ENCODE measurements at regions not wholly inside any gene's neighbourhood (a gene's known extent, or its start where the extent isn't known, plus 50 kb on each side); places are given as distances from the start of the nearest gene placed in this dataset.
"Not testable (repeated sequence)": the region's sequence is repeated elsewhere in the genome, so short reads cannot be mapped to it uniquely, and the experiment has no call there.

DNA sequence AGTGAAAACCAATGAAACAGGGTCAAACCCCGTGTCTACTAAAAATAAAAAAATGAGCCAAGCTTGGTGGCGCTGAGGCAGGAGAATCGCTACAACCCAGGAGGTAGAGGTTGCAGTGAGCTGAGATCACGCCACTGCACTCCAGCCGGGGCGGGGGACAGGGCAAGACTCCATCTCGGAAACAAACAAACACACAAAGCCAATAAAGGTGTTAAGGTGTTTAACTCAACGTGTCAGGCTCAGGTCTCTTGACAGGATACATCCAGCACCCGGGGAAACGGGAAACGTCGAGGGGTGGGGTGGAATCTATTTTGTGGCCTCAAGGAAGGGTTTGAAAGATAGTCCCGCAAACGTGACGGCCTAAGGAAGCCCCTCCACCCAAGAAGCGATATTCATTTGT, 760.8 kb upstream of the DEFB115 start:
- WGBS (ENCODE audit: insufficient coverage, insufficient read length) = no CpG with 5 or more reads among the region's 16 CpGs
- not testable (repeated sequence) for H3K4me3 ChIP-seq (ENCODE audit: low read length); H3K27ac ChIP-seq (ENCODE audit: low read length); H3K36me3 ChIP-seq (ENCODE audit: control insufficient read depth, insufficient read depth, low read length); H3K4me1 ChIP-seq (ENCODE audit: control insufficient read depth, insufficient read depth, low read length); H3K9me3 ChIP-seq (ENCODE audit: control insufficient read depth, insufficient read depth, low read length); H3K27me3 ChIP-seq (ENCODE audit: control insufficient read depth, insufficient read depth, low read length); DNase-seq (ENCODE audit: low read depth, low spot score)

GRCh38 chr20:30497191-30497590, 760.3 kb upstream of the DEFB115 start:
- H3K4me3 ChIP-seq (ENCODE audit: low read length); H3K4me1 ChIP-seq (ENCODE audit: control insufficient read depth, insufficient read depth, low read length); H3K27me3 ChIP-seq (ENCODE audit: control insufficient read depth, insufficient read depth, low read length); H3K9me3 ChIP-seq (ENCODE audit: control insufficient read depth, insufficient read depth, low read length); H3K36me3 ChIP-seq (ENCODE audit: control insufficient read depth, insufficient read depth, low read length); H3K27ac ChIP-seq (ENCODE audit: low read length); DNase-seq (ENCODE audit: low read depth, low spot score): not testable (repeated sequence)
- WGBS (ENCODE audit: insufficient coverage, insufficient read length) = no CpG with 5 or more reads among the region's 15 CpGs

GRCh38 chr20:30499123-30499522, 758.3 kb upstream of the DEFB115 start:
- H3K4me3 ChIP-seq (ENCODE audit: low read length) = no peak overlapping the region
- H3K27me3 ChIP-seq (ENCODE audit: control insufficient read depth, insufficient read depth, low read length) = no peaks in the 10 kb centered on the region
- DNase-seq (ENCODE audit: low read depth, low spot score) = no peak
- H3K27ac ChIP-seq (ENCODE audit: low read length) = no peak overlapping the region
- H3K9me3 ChIP-seq (ENCODE audit: control insufficient read depth, insufficient read depth, low read length) = no peaks in the 10 kb centered on the region
- WGBS (ENCODE audit: insufficient coverage, insufficient read length) = no CpG with 5 or more reads among the region's 1 CpG
- no peaks in the 10 kb centered on the region for H3K4me1 ChIP-seq (ENCODE audit: control insufficient read depth, insufficient read depth, low read length)
- H3K36me3 ChIP-seq (ENCODE audit: control insufficient read depth, insufficient read depth, low read length) = no peaks in the 10 kb centered on the region

GRCh38 chr20:30499716-30500446, 757.6 kb upstream of the DEFB115 start:
- H3K27me3 ChIP-seq (ENCODE audit: control insufficient read depth, insufficient read depth, low read length); H3K4me1 ChIP-seq (ENCODE audit: control insufficient read depth, insufficient read depth, low read length); H3K36me3 ChIP-seq (ENCODE audit: control insufficient read depth, insufficient read depth, low read length); H3K9me3 ChIP-seq (ENCODE audit: control insufficient read depth, insufficient read depth, low read length); DNase-seq (ENCODE audit: low read depth, low spot score); H3K4me3 ChIP-seq (ENCODE audit: low read length); H3K27ac ChIP-seq (ENCODE audit: low read length): not testable (repeated sequence)
- whole genome bisulfite sequencing (ENCODE audit: insufficient coverage, insufficient read length) = no CpG with 5 or more reads among the region's 26 CpGs

- H3K36me3 ChIP-seq (ENCODE audit: control insufficient read depth, insufficient read depth, low read length); H3K9me3 ChIP-seq (ENCODE audit: control insufficient read depth, insufficient read depth, low read length); H3K27ac ChIP-seq (ENCODE audit: low read length); H3K4me3 ChIP-seq (ENCODE audit: low read length); H3K27me3 ChIP-seq (ENCODE audit: control insufficient read depth, insufficient read depth, low read length); H3K4me1 ChIP-seq (ENCODE audit: control insufficient read depth, insufficient read depth, low read length): not testable (repeated sequence)
- no CpG with 5 or more reads among the region's 11 CpGs for WGBS (ENCODE audit: insufficient coverage, insufficient read length)
- DNase-seq (ENCODE audit: low read depth, low spot score) = peak; percentile 91
Observed at GRCh38 chr20:30500447-30500820, 757.0 kb upstream of the DEFB115 start.

DNA sequence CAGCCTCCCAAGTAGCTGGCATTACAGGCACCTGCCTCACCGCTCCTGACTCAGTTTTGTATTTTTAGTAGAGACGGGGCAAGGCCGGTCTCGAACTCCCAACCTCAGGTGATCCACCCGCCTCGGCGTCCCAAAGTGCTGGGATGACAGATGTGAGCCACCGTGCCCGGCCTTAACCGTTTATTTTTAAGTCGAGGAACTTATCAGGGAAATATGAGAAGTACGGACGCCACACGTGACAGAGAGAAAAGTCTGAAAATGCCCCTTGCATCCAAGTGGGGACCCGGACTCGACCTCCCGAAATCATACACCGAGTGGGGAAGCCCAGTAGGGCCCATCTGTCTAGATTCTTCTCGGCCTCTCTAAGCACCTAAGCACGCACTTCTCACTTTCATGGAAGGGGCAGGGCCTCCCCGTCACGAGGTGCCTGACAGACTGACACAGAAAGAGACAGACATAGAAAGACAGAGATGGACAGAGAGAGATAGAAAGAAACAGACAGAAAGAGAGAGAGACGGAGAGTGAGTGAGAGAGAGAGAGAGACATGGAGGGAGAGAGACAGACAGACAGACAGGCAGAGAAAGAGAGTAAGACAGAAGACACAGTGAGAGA, 756.5 kb upstream of the DEFB115 start:
- no peak overlapping the region for H3K27ac ChIP-seq (ENCODE audit: low read length)
- no peaks in the 10 kb centered on the region for H3K27me3 ChIP-seq (ENCODE audit: control insufficient read depth, insufficient read depth, low read length)
- no peaks in the 10 kb centered on the region for H3K9me3 ChIP-seq (ENCODE audit: control insufficient read depth, insufficient read depth, low read length)
- DNase-seq (ENCODE audit: low read depth, low spot score) = no peak
- H3K4me3 ChIP-seq (ENCODE audit: low read length) = no peak overlapping the region
- H3K4me1 ChIP-seq (ENCODE audit: control insufficient read depth, insufficient read depth, low read length) = no peaks in the 10 kb centered on the region
- WGBS (ENCODE audit: insufficient coverage, insufficient read length) = no CpG with 5 or more reads among the region's 23 CpGs
- H3K36me3 ChIP-seq (ENCODE audit: control insufficient read depth, insufficient read depth, low read length) = no peaks in the 10 kb centered on the region

GRCh38 chr20:30502670-30503069, 754.8 kb upstream of the DEFB115 start:
- no peak overlapping the region for H3K4me3 ChIP-seq (ENCODE audit: low read length)
- no peak overlapping the region for H3K27ac ChIP-seq (ENCODE audit: low read length)
- no peaks in the 10 kb centered on the region for H3K9me3 ChIP-seq (ENCODE audit: control insufficient read depth, insufficient read depth, low read length)
- no peak for DNase-seq (ENCODE audit: low read depth, low spot score)
- H3K4me1 ChIP-seq (ENCODE audit: control insufficient read depth, insufficient read depth, low read length) = no peaks in the 10 kb centered on the region
- no peaks in the 10 kb centered on the region for H3K36me3 ChIP-seq (ENCODE audit: control insufficient read depth, insufficient read depth, low read length)
- H3K27me3 ChIP-seq (ENCODE audit: control insufficient read depth, insufficient read depth, low read length) = no peaks in the 10 kb centered on the region

DNA sequence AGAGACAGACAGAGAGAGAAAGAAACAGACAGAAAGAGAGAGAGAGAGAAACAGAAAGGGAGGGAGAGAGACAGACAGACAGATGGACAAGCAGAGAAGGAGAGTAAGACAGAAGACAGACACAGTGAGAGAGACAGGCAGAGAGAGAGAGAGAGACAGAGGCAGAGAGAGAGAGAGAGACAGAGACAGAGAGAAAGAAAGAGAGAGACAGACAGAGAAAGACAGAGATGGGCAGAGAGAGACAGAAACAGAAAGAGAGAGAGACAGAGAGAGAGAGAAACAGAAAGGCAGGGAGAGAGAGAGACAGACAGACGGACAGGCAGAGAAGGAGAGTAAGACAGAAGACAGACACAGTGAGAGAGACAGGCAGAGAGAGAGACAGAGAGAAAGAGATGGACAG, 754.3 kb upstream of the DEFB115 start:
- not testable (repeated sequence) for H3K4me1 ChIP-seq (ENCODE audit: control insufficient read depth, insufficient read depth, low read length); H3K4me3 ChIP-seq (ENCODE audit: low read length); H3K9me3 ChIP-seq (ENCODE audit: control insufficient read depth, insufficient read depth, low read length); DNase-seq (ENCODE audit: low read depth, low spot score); H3K27me3 ChIP-seq (ENCODE audit: control insufficient read depth, insufficient read depth, low read length); H3K36me3 ChIP-seq (ENCODE audit: control insufficient read depth, insufficient read depth, low read length); H3K27ac ChIP-seq (ENCODE audit: low read length)
- WGBS (ENCODE audit: insufficient coverage, insufficient read length) = no CpG with 5 or more reads among the region's 1 CpG

DNA sequence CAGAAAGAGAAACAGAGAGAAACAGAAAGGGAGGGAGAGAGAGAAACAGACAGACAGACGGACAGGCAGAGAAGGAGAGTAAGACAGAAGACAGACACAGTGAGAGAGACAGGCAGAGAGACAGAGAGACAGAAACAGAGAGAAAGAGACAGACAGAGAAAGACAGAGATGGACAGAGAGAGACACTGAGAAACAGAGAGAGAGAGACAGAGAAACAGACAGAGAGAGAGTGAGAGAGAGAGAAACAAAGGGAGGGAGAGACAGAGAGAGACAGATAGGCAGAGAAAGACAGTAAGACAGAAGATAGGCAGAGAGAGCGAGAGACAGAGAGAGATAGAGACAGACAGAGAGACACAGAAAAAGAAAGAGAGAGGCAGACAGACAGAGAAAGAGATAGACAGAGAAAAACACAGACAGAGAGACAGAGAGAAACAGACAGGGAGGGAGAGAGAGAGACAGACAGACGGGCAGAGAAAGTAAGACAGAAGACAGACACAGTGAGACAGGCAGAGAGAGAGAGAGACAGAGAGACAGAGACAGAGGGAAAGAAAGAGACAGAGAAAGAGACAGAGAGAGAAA, 753.4 kb upstream of the DEFB115 start:
- WGBS (ENCODE audit: insufficient coverage, insufficient read length) = no CpG with 5 or more reads among the region's 3 CpGs
- DNase-seq (ENCODE audit: low read depth, low spot score) = no peak
- Histone ChIP-seq H3K4me1 (ENCODE audit: control insufficient read depth, insufficient read depth, low read length) (no peaks in the 10 kb centered on the region), H3K9me3 (ENCODE audit: control insufficient read depth, insufficient read depth, low read length) (no peaks in the 10 kb centered on the region), H3K27me3 (ENCODE audit: control insufficient read depth, insufficient read depth, low read length) (no peaks in the 10 kb centered on the region), H3K27ac (ENCODE audit: low read length) (no peak overlapping the region), H3K4me3 (ENCODE audit: low read length) (no peak overlapping the region), H3K36me3 (ENCODE audit: control insufficient read depth, insufficient read depth, low read length) (no peaks in the 10 kb centered on the region)

DNA sequence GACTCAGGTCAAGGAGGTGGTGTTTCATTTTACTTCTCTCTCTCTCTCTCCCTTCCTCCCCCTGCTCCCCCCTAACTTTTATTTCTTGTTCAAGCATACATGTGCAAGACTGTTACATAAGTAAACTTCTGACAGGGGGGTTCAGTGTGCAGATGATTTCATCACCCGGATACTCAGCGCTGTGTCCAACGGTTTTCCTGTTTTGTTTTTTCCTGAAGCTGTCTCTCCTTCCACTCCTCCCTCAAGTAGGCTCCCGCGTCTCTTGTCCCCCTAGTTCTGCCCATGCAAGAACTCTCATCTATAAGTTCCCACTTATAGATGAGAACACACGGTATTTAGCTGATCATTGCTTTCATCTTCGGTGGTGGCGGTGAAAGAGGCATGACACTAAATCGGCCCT, 751.9 kb upstream of the DEFB115 start:
- WGBS (ENCODE audit: insufficient coverage, insufficient read length) = no CpG with 5 or more reads among the region's 9 CpGs
- Histone ChIP-seq H3K4me3 (ENCODE audit: low read length) (no peak overlapping the region), H3K36me3 (ENCODE audit: control insufficient read depth, insufficient read depth, low read length) (no peaks in the 10 kb centered on the region), H3K27me3 (ENCODE audit: control insufficient read depth, insufficient read depth, low read length) (no peaks in the 10 kb centered on the region), H3K27ac (ENCODE audit: low read length) (no peak overlapping the region), H3K4me1 (ENCODE audit: control insufficient read depth, insufficient read depth, low read length) (no peaks in the 10 kb centered on the region), H3K9me3 (ENCODE audit: control insufficient read depth, insufficient read depth, low read length) (no peaks in the 10 kb centered on the region)
- DNase-seq (ENCODE audit: low read depth, low spot score) = no peak

- WGBS (ENCODE audit: insufficient coverage, insufficient read length) = no CpG with 5 or more reads among the region's 18 CpGs
- no peak for DNase-seq (ENCODE audit: low read depth, low spot score)
- H3K36me3 ChIP-seq (ENCODE audit: control insufficient read depth, insufficient read depth, low read length) = no peaks in the 10 kb centered on the region
- H3K4me1 ChIP-seq (ENCODE audit: control insufficient read depth, insufficient read depth, low read length) = no peaks in the 10 kb centered on the region
- no peak overlapping the region for H3K4me3 ChIP-seq (ENCODE audit: low read length)
- no peaks in the 10 kb centered on the region for H3K9me3 ChIP-seq (ENCODE audit: control insufficient read depth, insufficient read depth, low read length)
- H3K27me3 ChIP-seq (ENCODE audit: control insufficient read depth, insufficient read depth, low read length) = no peaks in the 10 kb centered on the region
- no peak overlapping the region for H3K27ac ChIP-seq (ENCODE audit: low read length)
Observed at GRCh38 chr20:30506100-30506499, 751.4 kb upstream of the DEFB115 start.

Measured in iPS DF 6.9 (cell line).